ENCODE measurements at regions not wholly inside any gene's neighbourhood (a gene's known extent, or its start where the extent isn't known, plus 50 kb on each side); places are given as distances from the start of the nearest gene placed in this dataset.
"Not testable (repeated sequence)": the region's sequence is repeated elsewhere in the genome, so short reads cannot be mapped to it uniquely, and the experiment has no call there.

DNA sequence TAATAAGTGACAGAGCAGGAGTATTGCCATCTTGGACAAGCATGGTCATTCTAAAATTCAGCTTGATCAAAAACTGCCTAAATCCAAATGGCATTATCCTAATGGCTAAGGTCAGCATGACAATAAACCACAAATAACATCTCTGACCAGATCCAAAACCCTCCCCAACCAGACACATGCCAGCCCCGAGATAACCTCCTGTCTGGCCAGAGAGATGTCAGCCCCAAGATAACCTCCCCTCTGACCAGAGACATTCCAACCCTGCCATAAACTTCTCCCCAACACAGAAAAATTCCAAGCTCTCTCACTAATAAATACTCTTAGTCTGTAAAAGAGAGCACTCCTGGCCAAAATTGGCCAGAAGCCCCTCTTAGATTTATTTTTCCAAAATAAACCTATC lies 470.5 kb upstream of the UBE2E2 start:
- H3K9me3 ChIP-seq (ENCODE audit: control insufficient read depth, low read length, poor library complexity, severe bottlenecking), result no peaks in the 10 kb centered on the region
- Mint-ChIP-seq H3K36me3 (ENCODE audit: low read depth) (no peaks in the 10 kb centered on the region), H3K27me3 (no peaks in the 10 kb centered on the region), H3K27ac (no peak overlapping the region), H3K4me3 (no peak overlapping the region), H3K4me1 (no peaks in the 10 kb centered on the region)
- DNase-seq (no peak), ATAC-seq (no peak)

DNA sequence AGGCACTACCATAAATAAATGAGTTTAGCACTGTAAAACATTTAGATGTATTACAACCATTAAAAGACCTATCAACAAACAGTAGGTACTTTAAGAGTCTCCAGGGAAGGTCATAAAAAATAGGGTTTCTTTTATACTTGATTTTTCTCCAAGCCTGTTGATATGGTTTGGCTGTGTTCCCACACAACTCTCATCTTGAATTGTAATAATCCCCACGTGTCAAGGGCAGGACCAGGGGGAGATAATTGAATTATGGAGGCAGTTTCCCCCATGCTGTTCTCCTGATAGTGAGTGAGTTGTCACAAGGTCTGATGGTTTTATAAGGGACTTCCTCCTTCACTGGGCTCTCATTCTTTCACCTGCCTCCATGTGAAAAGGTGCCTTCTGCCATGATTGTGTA lies 468.9 kb upstream of the UBE2E2 start:
- H3K9me3 ChIP-seq (ENCODE audit: control insufficient read depth, low read length, poor library complexity, severe bottlenecking), result no peaks in the 10 kb centered on the region
- no peak overlapping the region for H3K27ac Mint-ChIP-seq
- no peak for DNase-seq
- no peaks in the 10 kb centered on the region for H3K4me1 Mint-ChIP-seq
- H3K4me3 Mint-ChIP-seq, result no peak overlapping the region
- no peaks in the 10 kb centered on the region for H3K27me3 Mint-ChIP-seq
- H3K36me3 Mint-ChIP-seq (ENCODE audit: low read depth), result no peaks in the 10 kb centered on the region
- no peak for ATAC-seq

DNA sequence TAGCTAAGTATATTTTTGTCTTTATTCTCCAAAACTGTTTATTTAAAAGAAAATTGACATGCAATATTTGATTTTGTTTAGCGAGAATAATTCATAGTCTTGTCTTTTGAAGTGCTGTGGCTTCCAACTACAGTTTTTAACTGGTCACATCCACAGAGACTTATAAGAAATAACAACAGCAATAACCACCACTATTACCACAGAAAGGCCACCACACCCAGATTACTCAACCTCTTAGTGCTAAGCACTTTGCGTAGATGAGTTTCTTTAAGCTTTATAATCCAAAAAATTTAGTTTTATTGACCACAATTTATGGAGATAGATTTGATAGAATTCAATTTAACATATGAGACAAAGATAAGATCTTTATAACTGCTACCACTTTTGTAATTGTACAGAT lies 468.4 kb upstream of the UBE2E2 start:
- H3K4me3 Mint-ChIP-seq, result no peak overlapping the region
- H3K4me1 Mint-ChIP-seq, result no peaks in the 10 kb centered on the region
- H3K36me3 Mint-ChIP-seq (ENCODE audit: low read depth), result no peaks in the 10 kb centered on the region
- H3K27ac Mint-ChIP-seq, result no peak overlapping the region
- ATAC-seq (no peak), DNase-seq (no peak)
- H3K27me3 Mint-ChIP-seq, result no peaks in the 10 kb centered on the region
- H3K9me3 ChIP-seq (ENCODE audit: control insufficient read depth, low read length, poor library complexity, severe bottlenecking), result no peaks in the 10 kb centered on the region

DNA sequence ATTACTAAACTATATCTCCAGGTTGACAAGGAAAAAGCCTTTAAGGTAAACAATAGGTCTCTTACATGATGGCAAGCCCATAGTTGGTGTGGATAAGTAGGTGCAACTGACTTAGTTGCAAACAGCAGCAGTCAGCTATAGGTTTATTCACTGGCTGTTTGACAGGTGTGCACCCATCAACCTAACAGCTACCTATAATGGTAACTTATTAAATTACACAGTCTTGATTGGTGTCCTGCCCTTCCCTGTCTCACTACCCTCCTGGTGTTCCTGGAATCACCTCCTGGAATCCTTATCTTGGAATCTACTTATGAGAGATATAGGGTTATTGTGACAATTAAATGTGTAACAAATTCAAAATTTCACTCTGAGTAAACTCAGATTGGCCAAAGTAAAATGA lies 467.8 kb upstream of the UBE2E2 start:
- ATAC-seq (no peak), DNase-seq (no peak)
- no peaks in the 10 kb centered on the region for H3K9me3 ChIP-seq (ENCODE audit: control insufficient read depth, low read length, poor library complexity, severe bottlenecking)
- Mint-ChIP-seq H3K4me1 (no peaks in the 10 kb centered on the region), H3K27me3 (no peaks in the 10 kb centered on the region), H3K36me3 (ENCODE audit: low read depth) (no peaks in the 10 kb centered on the region), H3K4me3 (no peak overlapping the region), H3K27ac (no peak overlapping the region)

- not testable (repeated sequence) for H3K27ac Mint-ChIP-seq; DNase-seq; H3K4me3 Mint-ChIP-seq; H3K4me1 Mint-ChIP-seq; H3K36me3 Mint-ChIP-seq (ENCODE audit: low read depth); ATAC-seq; H3K27me3 Mint-ChIP-seq; H3K9me3 ChIP-seq (ENCODE audit: control insufficient read depth, low read length, poor library complexity, severe bottlenecking)
Measured at GRCh38 chr3:22743386-22743785, 459.7 kb upstream of the UBE2E2 start.

GRCh38 chr3:22745321-22745720 lies 457.8 kb upstream of the UBE2E2 start:
- no peaks in the 10 kb centered on the region for H3K9me3 ChIP-seq (ENCODE audit: control insufficient read depth, low read length, poor library complexity, severe bottlenecking)
- no peaks in the 10 kb centered on the region for H3K36me3 Mint-ChIP-seq (ENCODE audit: low read depth)
- H3K4me1 Mint-ChIP-seq, result no peaks in the 10 kb centered on the region
- no peak for ATAC-seq
- no peak overlapping the region for H3K4me3 Mint-ChIP-seq
- no peak for DNase-seq
- H3K27me3 Mint-ChIP-seq, result no peaks in the 10 kb centered on the region
- no peak overlapping the region for H3K27ac Mint-ChIP-seq

DNA sequence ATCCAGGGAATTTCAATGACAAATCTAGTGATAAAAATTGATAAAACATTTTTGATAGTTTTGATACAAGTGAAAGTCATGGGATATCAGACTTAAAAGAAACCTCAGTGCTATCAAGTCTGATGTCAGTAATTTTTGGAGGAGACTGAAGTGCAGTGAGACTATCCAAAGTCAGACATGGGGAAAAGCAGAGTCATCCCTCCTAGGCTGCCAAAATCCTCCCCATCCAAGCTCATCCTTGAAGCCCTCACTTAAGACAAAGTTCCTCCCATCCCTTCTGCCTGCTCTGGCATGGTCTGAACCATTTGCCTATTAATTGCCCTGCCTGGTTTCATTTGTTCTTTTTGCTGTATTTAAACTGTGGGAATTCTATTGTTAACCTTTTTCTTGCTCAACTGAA lies 456.9 kb upstream of the UBE2E2 start:
- Mint-ChIP-seq H3K36me3 (ENCODE audit: low read depth) (no peaks in the 10 kb centered on the region), H3K4me3 (no peak overlapping the region), H3K4me1 (no peaks in the 10 kb centered on the region), H3K27ac (no peak overlapping the region), H3K27me3 (no peaks in the 10 kb centered on the region)
- DNase-seq (no peak), ATAC-seq (no peak)
- H3K9me3 ChIP-seq (ENCODE audit: control insufficient read depth, low read length, poor library complexity, severe bottlenecking), result no peaks in the 10 kb centered on the region

GRCh38 chr3:22748453-22749045 lies 454.6 kb upstream of the UBE2E2 start:
- no peaks in the 10 kb centered on the region for H3K9me3 ChIP-seq (ENCODE audit: control insufficient read depth, low read length, poor library complexity, severe bottlenecking)

GRCh38 chr3:22759636-22760310 lies 443.4 kb upstream of the UBE2E2 start:
- no peak overlapping the region for H3K4me3 Mint-ChIP-seq

More at GRCh38 chr3:22748453-22749045, 454.6 kb upstream of the UBE2E2 start:
- ATAC-seq, result no peak
- Mint-ChIP-seq H3K27ac (no peak overlapping the region), H3K4me3 (no peak overlapping the region), H3K4me1 (no peaks in the 10 kb centered on the region), H3K27me3 (no peaks in the 10 kb centered on the region), H3K36me3 (ENCODE audit: low read depth) (no peaks in the 10 kb centered on the region)
- no peak for DNase-seq

DNA sequence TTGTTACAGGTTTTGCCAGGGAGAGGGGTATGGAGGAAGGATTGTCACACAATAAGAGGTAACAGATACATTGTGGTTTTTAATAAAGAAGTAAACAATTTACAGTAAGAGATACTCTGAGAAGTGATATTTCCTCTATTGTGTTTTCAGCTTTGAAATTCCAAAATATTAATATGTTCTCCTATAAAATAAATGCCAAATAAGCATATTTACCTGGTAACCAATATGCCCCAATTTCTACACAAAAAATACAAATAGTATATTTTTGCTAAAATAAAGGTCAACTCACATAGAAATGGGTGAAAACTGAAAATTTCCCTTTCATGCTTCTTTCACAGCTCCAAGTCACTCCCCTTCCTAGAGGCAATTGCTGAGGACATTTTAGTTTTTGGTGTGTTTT lies 437.4 kb upstream of the UBE2E2 start:
- Mint-ChIP-seq H3K27ac (no peak overlapping the region), H3K4me1 (no peaks in the 10 kb centered on the region), H3K36me3 (ENCODE audit: low read depth) (no peaks in the 10 kb centered on the region), H3K27me3 (no peaks in the 10 kb centered on the region), H3K4me3 (no peak overlapping the region)
- DNase-seq (no peak), ATAC-seq (no peak)
- no peaks in the 10 kb centered on the region for H3K9me3 ChIP-seq (ENCODE audit: control insufficient read depth, low read length, poor library complexity, severe bottlenecking)

More at GRCh38 chr3:22759636-22760310, 443.4 kb upstream of the UBE2E2 start:
- Mint-ChIP-seq H3K27ac (no peak overlapping the region), H3K4me1 (no peaks in the 10 kb centered on the region), H3K36me3 (ENCODE audit: low read depth) (no peaks in the 10 kb centered on the region), H3K27me3 (no peaks in the 10 kb centered on the region)
- DNase-seq, result no peak
- no peaks in the 10 kb centered on the region for H3K9me3 ChIP-seq (ENCODE audit: control insufficient read depth, low read length, poor library complexity, severe bottlenecking)
- ATAC-seq, result no peak

DNA sequence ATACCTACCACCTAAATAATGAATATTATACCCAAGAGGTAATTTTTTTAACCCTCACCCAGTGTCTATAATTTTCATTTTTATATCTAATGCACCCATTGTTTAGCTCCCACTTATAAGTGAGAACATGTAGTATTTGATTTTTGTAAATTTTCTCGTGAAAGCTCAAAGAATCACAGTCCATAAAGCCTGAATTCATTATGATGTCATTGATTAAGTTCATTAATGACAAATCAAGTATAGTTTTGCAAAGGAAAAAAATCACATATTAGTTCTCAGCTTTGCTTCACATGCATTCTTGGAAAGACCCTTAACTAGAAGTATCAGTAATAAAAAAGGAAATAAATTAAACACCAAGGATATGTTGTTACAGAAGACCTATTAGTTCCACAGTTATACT lies 425.3 kb upstream of the UBE2E2 start:
- no peak overlapping the region for H3K4me3 Mint-ChIP-seq
- DNase-seq (no peak), ATAC-seq (no peak)
- no peaks in the 10 kb centered on the region for H3K9me3 ChIP-seq (ENCODE audit: control insufficient read depth, low read length, poor library complexity, severe bottlenecking)
- no peak overlapping the region for H3K27ac Mint-ChIP-seq
- no peaks in the 10 kb centered on the region for H3K4me1 Mint-ChIP-seq
- H3K27me3 Mint-ChIP-seq, result no peaks in the 10 kb centered on the region
- H3K36me3 Mint-ChIP-seq (ENCODE audit: low read depth), result no peaks in the 10 kb centered on the region

DNA sequence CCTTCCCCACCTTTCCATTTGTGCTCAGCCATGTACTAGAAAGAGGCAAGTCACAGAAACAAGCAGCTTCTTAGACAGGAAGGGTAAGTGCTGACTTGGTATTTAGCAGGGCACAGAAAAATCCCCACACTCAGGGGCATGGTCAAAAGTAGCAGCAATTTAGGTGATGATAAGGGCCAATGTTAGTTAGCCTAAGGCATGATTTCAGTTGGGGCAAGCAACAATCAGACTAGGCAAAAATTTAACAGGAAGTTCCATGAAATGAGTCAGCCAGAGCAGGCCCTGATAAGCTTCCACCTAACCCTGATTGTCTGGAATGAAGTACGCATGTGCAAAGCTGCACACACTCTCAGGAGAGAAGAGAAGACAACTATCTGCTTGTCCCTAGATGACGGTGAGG lies 423.4 kb upstream of the UBE2E2 start:
- ATAC-seq (no peak), DNase-seq (no peak)
- Mint-ChIP-seq H3K4me3 (no peak overlapping the region), H3K36me3 (ENCODE audit: low read depth) (no peaks in the 10 kb centered on the region), H3K4me1 (no peaks in the 10 kb centered on the region), H3K27ac (no peak overlapping the region), H3K27me3 (no peaks in the 10 kb centered on the region)
- no peaks in the 10 kb centered on the region for H3K9me3 ChIP-seq (ENCODE audit: control insufficient read depth, low read length, poor library complexity, severe bottlenecking)

- no peaks in the 10 kb centered on the region for H3K4me1 Mint-ChIP-seq
- DNase-seq (no peak), ATAC-seq (no peak)
- H3K27ac Mint-ChIP-seq, result no peak overlapping the region
- H3K36me3 Mint-ChIP-seq (ENCODE audit: low read depth), result no peaks in the 10 kb centered on the region
- no peaks in the 10 kb centered on the region for H3K9me3 ChIP-seq (ENCODE audit: control insufficient read depth, low read length, poor library complexity, severe bottlenecking)
- no peak overlapping the region for H3K4me3 Mint-ChIP-seq
- H3K27me3 Mint-ChIP-seq, result no peaks in the 10 kb centered on the region
Measured at GRCh38 chr3:22792533-22792932, 410.6 kb upstream of the UBE2E2 start.

DNA sequence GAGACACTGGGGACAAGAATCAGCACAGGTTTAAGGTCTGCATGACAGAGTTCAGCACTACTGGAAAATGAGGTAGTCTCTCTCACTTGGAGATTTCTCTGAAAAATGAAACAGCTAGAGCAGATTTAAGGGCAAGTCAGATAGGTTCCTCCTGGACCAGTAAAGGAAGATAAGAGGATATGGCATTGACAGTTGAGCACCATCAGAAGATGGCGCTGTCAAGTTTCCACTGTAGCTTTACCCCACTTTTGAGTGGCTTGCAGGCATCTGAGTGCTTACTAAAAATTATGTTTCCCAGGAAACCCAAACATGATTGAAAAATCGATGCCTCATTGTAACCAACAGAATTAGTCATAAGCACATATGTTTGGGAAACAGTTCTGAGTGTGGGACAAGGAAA lies 407.2 kb upstream of the UBE2E2 start:
- H3K4me3 Mint-ChIP-seq, result no peak overlapping the region
- no peaks in the 10 kb centered on the region for H3K36me3 Mint-ChIP-seq (ENCODE audit: low read depth)
- ATAC-seq (no peak), DNase-seq (no peak)
- H3K27me3 Mint-ChIP-seq, result no peaks in the 10 kb centered on the region
- no peaks in the 10 kb centered on the region for H3K4me1 Mint-ChIP-seq
- no peaks in the 10 kb centered on the region for H3K9me3 ChIP-seq (ENCODE audit: control insufficient read depth, low read length, poor library complexity, severe bottlenecking)
- H3K27ac Mint-ChIP-seq, result no peak overlapping the region

Data from T-helper 17 cell (primary cell).